Gastroesophageal sphincter (tissue), 4 donors: ENCODE measurements at regions not wholly inside any gene's neighbourhood (a gene's known extent, or its start where the extent isn't known, plus 50 kb on each side); places are given as distances from the start of the nearest gene placed in this dataset.

ENCODE experiments used
- ATAC-seq: fragments of 150-250 bp; one replicate; pipeline ENCODE4 v1.9.1; 2016; ENCODE audit warnings: mild to moderate bottlenecking, moderate library complexity
- H3K27ac ChIP-seq, 4 donors: fragments of 200-600 bp; sonication (generic) in 3 of 4; 1 replicate in 3 of 4; 2 replicates in 1 of 4; pipeline ENCODE4 v1.5.1; 2016 to 2019
- H3K27me3 ChIP-seq: fragments of 200-600 bp; sonication (generic); one replicate; pipeline ENCODE4 v1.5.1; 2019
- H3K36me3 ChIP-seq, 2 donors: fragments of 200-600 bp; sonication (generic); one replicate each; pipeline ENCODE4 v1.5.1; 2019; ENCODE audit warnings: control low read depth in 1 of 2
- H3K4me1 ChIP-seq, 3 donors: fragments of 200-600 bp; sonication (generic); 1 replicate in 2 of 3; 2 replicates in 1 of 3; pipeline ENCODE4 v1.5.1; 2016 to 2019; ENCODE audit warnings: control low read depth in 2 of 3
- H3K4me3 ChIP-seq, 2 donors: fragments of 200-600 bp; sonication (generic); one replicate each; pipeline ENCODE4 v1.5.1; 2019; ENCODE audit warnings: mild to moderate bottlenecking in 1 of 2, moderate library complexity in 1 of 2
- H3K9me3 ChIP-seq, 3 donors: fragments of 200-600 bp; sonication (generic); one replicate each; pipeline ENCODE4 v1.5.1; 2017 to 2019; ENCODE audit warnings: control low read depth in 2 of 3
- CTCF ChIP-seq, 4 experiments: fragments of 200-600 bp in 2 of 4; fragments of 450-650 bp in 2 of 4; sonication (generic) in 1 of 4; IDR thresholded peaks; one replicate each; pipeline ENCODE4 v1.5.1; 2017 to 2019; ENCODE audit warnings: antibody characterized with exemption in 4 of 4, mild to moderate bottlenecking in 2 of 4, moderate library complexity in 2 of 4
- EP300 ChIP-seq: sonication (generic); formaldehyde crosslinking; IDR thresholded peaks from one replicate; pipeline ENCODE4 v1.6.1; 2017; ENCODE audit warnings: antibody characterized with exemption, mild to moderate bottlenecking
- POLR2A ChIP-seq, 2 donors: fragments of 450-650 bp; IDR thresholded peaks; one replicate each; pipeline ENCODE4 v1.6.1; 2017; ENCODE audit warnings: antibody characterized with exemption in 2 of 2, mild to moderate bottlenecking in 2 of 2, moderate library complexity in 1 of 2
- POLR2AphosphoS5 ChIP-seq: sonication (generic); formaldehyde crosslinking; IDR thresholded peaks from one replicate; pipeline ENCODE4 v1.6.1; 2017; ENCODE audit warnings: antibody characterized with exemption
- WGBS, 2 donors: methylation state at CpG; one replicate each; pipeline ENCODE4 v1.1.5; 2018; ENCODE audit warnings: low coverage in 1 of 2; 5-methylcytosine and 5-hydroxymethylcytosine counted together

- TF ChIP-seq EP300 (no peak), CTCF (IDR thresholded peaks at IDR 0.05) (no peak), POLR2AphosphoS5 (no peak), POLR2A (IDR thresholded peaks at IDR 0.05) (no peak)
- no peak for ATAC-seq
- Histone ChIP-seq H3K27ac (no peak overlapping the region), H3K9me3 (no peaks in the 10 kb centered on the region), H3K4me3 (no peak overlapping the region), H3K4me1 (no peaks in the 10 kb centered on the region), H3K36me3 (no peaks in the 10 kb centered on the region), H3K27me3 (no peaks in the 10 kb centered on the region)
- WGBS, 2 donors, result 44% methylated on average over 1 of the region's 1 CpG; no CpG with 5 or more reads in 1 of the 2 donors
Measured at GRCh38 chr11:81487109-81487508, 1246.6 kb downstream of the FAM181B start.

GRCh38 chr11:81484196-81484595 is 1249.5 kb downstream of the FAM181B start:
- Histone ChIP-seq H3K27me3 (no peaks in the 10 kb centered on the region), H3K27ac (no peak overlapping the region), H3K36me3 (no peaks in the 10 kb centered on the region), H3K9me3 (no peaks in the 10 kb centered on the region), H3K4me1 (no peaks in the 10 kb centered on the region), H3K4me3 (no peak overlapping the region)
- TF ChIP-seq CTCF (IDR thresholded peaks at IDR 0.05) (no peak), POLR2AphosphoS5 (no peak), POLR2A (IDR thresholded peaks at IDR 0.05) (no peak), EP300 (no peak)
- no peak for ATAC-seq

- Histone ChIP-seq H3K4me3 (no peak overlapping the region), H3K9me3 (no peaks in the 10 kb centered on the region), H3K27me3 (no peaks in the 10 kb centered on the region), H3K36me3 (no peaks in the 10 kb centered on the region), H3K4me1 (no peaks in the 10 kb centered on the region), H3K27ac (no peak overlapping the region)
- TF ChIP-seq POLR2A (IDR thresholded peaks at IDR 0.05) (no peak), EP300 (no peak), CTCF (IDR thresholded peaks at IDR 0.05) (no peak), POLR2AphosphoS5 (no peak)
- ATAC-seq, result no peak
- 64% methylated on average over 1 of the region's 1 CpG; no CpG with 5 or more reads in 1 of the 2 donors for WGBS, 2 donors
Measured at GRCh38 chr11:81477277-81477676, 1256.4 kb downstream of the FAM181B start.

- no peak for ATAC-seq
- WGBS, 2 donors, result 75 to 88% methylated on average over 1 to 2 of the region's 2 CpGs
- Histone ChIP-seq H3K27ac (no peak overlapping the region), H3K36me3 (no peaks in the 10 kb centered on the region), H3K4me1 (no peaks in the 10 kb centered on the region), H3K27me3 (no peaks in the 10 kb centered on the region), H3K4me3 (no peak overlapping the region), H3K9me3 (no peaks in the 10 kb centered on the region)
- TF ChIP-seq POLR2A (IDR thresholded peaks at IDR 0.05) (no peak), CTCF (IDR thresholded peaks at IDR 0.05) (no peak), POLR2AphosphoS5 (no peak), EP300 (no peak)
Measured at GRCh38 chr11:81476345-81476744, 1257.3 kb downstream of the FAM181B start.

- Histone ChIP-seq H3K27ac (no peak overlapping the region), H3K36me3 (no peaks in the 10 kb centered on the region), H3K4me1 (no peaks in the 10 kb centered on the region), H3K4me3 (no peak overlapping the region), H3K27me3 (no peaks in the 10 kb centered on the region), H3K9me3 (no peaks in the 10 kb centered on the region)
- no peak for ATAC-seq
- 72 to 75% methylated on average over 2 of the region's 2 CpGs for WGBS, 2 donors
- TF ChIP-seq POLR2AphosphoS5 (no peak), POLR2A (IDR thresholded peaks at IDR 0.05) (no peak), CTCF (IDR thresholded peaks at IDR 0.05) (no peak), EP300 (no peak)
Measured at GRCh38 chr11:81472646-81473045, 1261.0 kb downstream of the FAM181B start.
